ENCODE measurements at regions not wholly inside any gene's neighbourhood (a gene's known extent, or its start where the extent isn't known, plus 50 kb on each side); places are given as distances from the start of the nearest gene placed in this dataset.

DNA sequence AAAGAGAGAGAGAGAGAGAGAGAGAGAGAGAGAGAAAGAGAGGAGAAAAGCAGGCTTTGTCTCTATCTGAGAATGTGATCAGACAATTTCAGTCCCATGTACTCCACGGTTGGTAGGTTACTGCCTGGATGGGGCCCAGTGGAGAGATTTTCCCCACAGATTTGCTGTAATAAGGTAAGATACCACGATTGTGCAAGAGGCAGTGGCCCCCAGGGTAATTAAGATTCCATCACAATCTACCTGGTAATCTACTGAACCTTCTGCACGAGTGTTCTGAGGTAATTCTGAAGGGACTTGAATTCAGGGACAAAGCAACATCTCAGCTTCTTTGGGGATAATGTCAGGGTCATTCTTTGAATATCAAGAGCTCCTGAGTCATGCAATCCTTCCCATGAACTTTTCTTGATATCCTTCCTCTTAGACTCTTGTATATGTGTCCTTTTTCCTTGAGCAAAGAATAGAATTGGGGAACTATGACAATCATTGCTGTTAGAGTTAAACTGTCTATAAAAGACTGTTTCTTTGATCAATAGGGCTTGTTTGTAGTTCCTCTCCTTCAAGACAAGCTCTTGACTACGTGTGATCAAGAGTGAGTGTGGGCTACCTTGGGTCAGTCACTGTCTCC is 306.6 kb downstream of the MAF start:
- Histone ChIP-seq H3K27me3 (no peaks in the 10 kb centered on the region), H3K36me3 (no peaks in the 10 kb centered on the region), H3K9me3 (ENCODE audit: low read depth) (no peaks in the 10 kb centered on the region), H3K4me1 (ENCODE audit: low read depth) (no peaks in the 10 kb centered on the region), H3K27ac (no peak overlapping the region), H3K4me3 (no peak overlapping the region)
- TF ChIP-seq, protein P1, sequence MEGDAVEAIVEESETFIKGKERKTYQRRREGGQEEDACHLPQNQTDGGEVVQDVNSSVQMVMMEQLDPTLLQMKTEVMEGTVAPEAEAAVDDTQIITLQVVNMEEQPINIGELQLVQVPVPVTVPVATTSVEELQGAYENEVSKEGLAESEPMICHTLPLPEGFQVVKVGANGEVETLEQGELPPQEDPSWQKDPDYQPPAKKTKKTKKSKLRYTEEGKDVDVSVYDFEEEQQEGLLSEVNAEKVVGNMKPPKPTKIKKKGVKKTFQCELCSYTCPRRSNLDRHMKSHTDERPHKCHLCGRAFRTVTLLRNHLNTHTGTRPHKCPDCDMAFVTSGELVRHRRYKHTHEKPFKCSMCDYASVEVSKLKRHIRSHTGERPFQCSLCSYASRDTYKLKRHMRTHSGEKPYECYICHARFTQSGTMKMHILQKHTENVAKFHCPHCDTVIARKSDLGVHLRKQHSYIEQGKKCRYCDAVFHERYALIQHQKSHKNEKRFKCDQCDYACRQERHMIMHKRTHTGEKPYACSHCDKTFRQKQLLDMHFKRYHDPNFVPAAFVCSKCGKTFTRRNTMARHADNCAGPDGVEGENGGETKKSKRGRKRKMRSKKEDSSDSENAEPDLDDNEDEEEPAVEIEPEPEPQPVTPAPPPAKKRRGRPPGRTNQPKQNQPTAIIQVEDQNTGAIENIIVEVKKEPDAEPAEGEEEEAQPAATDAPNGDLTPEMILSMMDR (IDR thresholded peaks at IDR 0.05; ENCODE audit: low read depth, low read length) = no peak
- no peak for DNase-seq (ENCODE audit: low read depth in 1 of 2, low spot score in 1 of 2)

DNA sequence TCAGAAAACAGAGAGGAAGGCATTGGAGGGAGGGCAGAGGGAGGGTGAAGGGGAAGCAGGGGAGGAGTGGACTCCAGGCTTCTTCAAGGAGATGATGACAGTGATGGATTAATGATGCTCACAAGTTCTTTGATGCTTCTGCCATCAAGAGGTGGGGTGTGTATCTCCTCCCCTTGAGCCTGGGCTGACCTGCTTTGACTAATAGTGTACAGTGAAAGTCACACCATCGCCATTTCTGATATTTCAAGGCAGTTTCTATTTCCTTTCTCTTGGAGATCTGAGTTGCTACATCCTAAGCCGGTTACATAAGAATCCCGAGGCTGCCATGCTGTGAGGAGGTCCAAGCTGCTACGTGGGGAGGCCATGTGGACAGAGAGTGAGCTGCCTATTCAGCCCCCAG is 312.5 kb downstream of the MAF start:
- DNase-seq (ENCODE audit: low read depth in 1 of 2, low spot score in 1 of 2) = no peak
- no peaks in the 10 kb centered on the region for H3K9me3 ChIP-seq (ENCODE audit: low read depth)
- H3K36me3 ChIP-seq = no peaks in the 10 kb centered on the region
- TF ChIP-seq, protein P1 (IDR thresholded peaks at IDR 0.05; ENCODE audit: low read depth, low read length) = no peak
- H3K27me3 ChIP-seq = no peaks in the 10 kb centered on the region
- no peak overlapping the region for H3K27ac ChIP-seq
- no peaks in the 10 kb centered on the region for H3K4me1 ChIP-seq (ENCODE audit: low read depth)
- no peak overlapping the region for H3K4me3 ChIP-seq

DNA sequence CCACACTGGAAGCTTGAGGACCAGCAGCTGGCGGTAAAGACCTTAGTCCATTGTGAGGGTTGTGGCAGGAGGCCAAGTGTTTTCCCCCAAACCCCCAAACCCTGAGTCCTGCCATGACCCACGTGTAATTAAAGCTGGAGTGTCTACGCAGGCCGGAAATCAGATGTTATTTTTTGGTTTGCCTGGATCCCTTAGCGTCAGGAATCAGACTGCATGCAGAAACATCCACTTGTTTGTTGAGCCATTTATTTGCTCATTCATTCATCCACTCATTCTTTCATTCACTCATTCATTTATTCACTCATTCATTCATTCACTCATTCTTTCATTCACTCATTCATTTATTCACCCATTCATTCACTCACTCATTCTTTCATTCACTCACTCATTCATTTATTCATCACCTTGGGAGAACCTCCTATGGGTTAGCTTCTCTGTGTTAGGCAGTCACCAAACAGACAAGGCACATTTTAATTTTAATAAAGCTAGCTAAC is 313.1 kb downstream of the MAF start:
- H3K36me3 ChIP-seq = no peaks in the 10 kb centered on the region
- no peak for DNase-seq (ENCODE audit: low read depth in 1 of 2, low spot score in 1 of 2)
- no peaks in the 10 kb centered on the region for H3K9me3 ChIP-seq (ENCODE audit: low read depth)
- H3K27ac ChIP-seq = no peak overlapping the region
- no peaks in the 10 kb centered on the region for H3K27me3 ChIP-seq
- no peak overlapping the region for H3K4me3 ChIP-seq
- TF ChIP-seq, protein P1 (IDR thresholded peaks at IDR 0.05; ENCODE audit: low read depth, low read length) = no peak
- H3K4me1 ChIP-seq (ENCODE audit: low read depth) = no peaks in the 10 kb centered on the region

DNA sequence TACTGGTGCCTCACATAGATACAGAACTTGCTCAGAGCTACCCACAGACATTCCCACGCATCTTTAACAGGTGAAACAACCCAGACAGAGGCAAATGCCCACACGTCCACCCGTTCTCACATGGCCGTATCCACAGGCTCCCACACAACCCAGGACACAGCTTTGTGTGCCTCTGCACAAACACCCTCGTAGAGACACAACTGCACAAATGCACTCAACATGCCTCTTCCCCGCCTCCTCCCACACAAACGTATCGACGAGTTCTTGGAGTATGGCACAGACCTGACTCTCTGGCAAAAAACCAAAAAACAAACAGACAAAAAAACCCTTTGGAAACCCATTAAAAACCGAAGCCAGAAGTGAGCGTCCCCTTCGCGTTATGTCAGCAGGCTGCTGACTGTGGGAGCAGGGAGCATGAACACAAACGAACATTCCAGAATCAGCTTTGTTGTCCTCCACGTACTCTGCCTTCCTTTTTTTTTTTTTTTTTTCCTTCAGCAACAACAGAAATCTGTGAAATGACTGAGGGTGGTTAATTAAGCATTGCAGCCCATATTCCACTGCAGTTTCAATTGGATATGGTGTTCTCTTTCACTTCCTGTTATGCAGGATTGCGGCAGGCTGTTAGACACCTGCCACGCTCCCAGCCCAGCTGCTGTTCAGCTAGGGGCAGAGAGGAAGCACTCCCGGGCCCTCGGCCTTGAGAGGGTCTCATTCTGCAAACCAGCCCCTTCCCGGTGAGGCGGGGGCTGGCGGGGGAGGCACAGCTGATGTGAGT is 313.7 kb downstream of the MAF start:
- Histone ChIP-seq H3K27ac (no peak overlapping the region), H3K27me3 (no peaks in the 10 kb centered on the region), H3K36me3 (no peaks in the 10 kb centered on the region), H3K9me3 (ENCODE audit: low read depth) (no peaks in the 10 kb centered on the region), H3K4me3 (no peak overlapping the region), H3K4me1 (ENCODE audit: low read depth) (no peaks in the 10 kb centered on the region)
- DNase-seq (ENCODE audit: low read depth in 1 of 2, low spot score in 1 of 2) = no peak
- TF ChIP-seq, protein P1 (IDR thresholded peaks at IDR 0.05; ENCODE audit: low read depth, low read length) = no peak

DNA sequence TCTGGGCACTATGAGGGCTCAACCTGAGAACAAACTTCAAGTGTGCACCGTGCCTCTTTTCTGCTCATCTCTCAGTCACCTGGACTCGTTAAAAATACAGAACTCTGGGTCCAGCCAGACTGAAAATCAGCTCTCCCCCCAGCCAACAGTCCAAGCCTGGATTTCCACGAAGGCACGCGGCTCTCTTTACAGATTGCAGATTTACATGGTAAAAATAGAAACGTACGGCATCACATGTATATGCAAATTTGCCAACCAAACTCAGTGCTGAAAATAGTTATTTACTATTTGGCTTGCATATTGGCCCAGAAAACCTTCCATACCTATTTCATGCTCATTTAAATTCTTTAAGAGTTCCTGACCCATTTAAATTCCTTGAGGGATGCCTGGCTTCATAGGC is 315.8 kb downstream of the MAF start:
- H3K27me3 ChIP-seq = no peaks in the 10 kb centered on the region
- DNase-seq (ENCODE audit: low read depth in 1 of 2, low spot score in 1 of 2) = peak in 1 of 2 donors; percentile 13
- H3K4me1 ChIP-seq (ENCODE audit: low read depth) = no peaks in the 10 kb centered on the region
- no peak overlapping the region for H3K4me3 ChIP-seq
- TF ChIP-seq, protein P1 (IDR thresholded peaks at IDR 0.05; ENCODE audit: low read depth, low read length) = no peak
- no peaks in the 10 kb centered on the region for H3K36me3 ChIP-seq
- no peak overlapping the region for H3K27ac ChIP-seq
- H3K9me3 ChIP-seq (ENCODE audit: low read depth) = no peaks in the 10 kb centered on the region
